HUES6 (cell line): ENCODE measurements at regions not wholly inside any gene's neighbourhood (a gene's known extent, or its start where the extent isn't known, plus 50 kb on each side); places are given as distances from the start of the nearest gene placed in this dataset.

Experiments
- H3K27ac ChIP-seq: 2 replicates; pipeline ENCODE4 v1.7.0; 2013; ENCODE audit warnings: low read depth, mild to moderate bottlenecking, low read length, inconsistent platforms
- H3K27me3 ChIP-seq: 2 replicates; pipeline ENCODE4 v1.6.1; 2013; ENCODE audit warnings: low read length; ENCODE audit not compliant: control insufficient read depth, insufficient read depth
- H3K36me3 ChIP-seq: 2 replicates; pipeline ENCODE4 v1.6.1; 2013; ENCODE audit warnings: low read length; ENCODE audit not compliant: control insufficient read depth, insufficient read depth
- H3K4me1 ChIP-seq: 2 replicates; pipeline ENCODE4 v1.6.1; 2013; ENCODE audit warnings: low read length; ENCODE audit not compliant: control insufficient read depth, insufficient read depth
- H3K4me3 ChIP-seq: 2 replicates; pipeline ENCODE4 v1.5.1; 2013; ENCODE audit warnings: low read depth, low read length
- H3K9ac ChIP-seq: one replicate; pipeline ENCODE4 v1.6.1; 2013; ENCODE audit warnings: mild to moderate bottlenecking, low read length
- H3K9me3 ChIP-seq: 2 replicates; pipeline ENCODE4 v1.6.1; 2013; ENCODE audit warnings: low read depth, low read length; ENCODE audit not compliant: control insufficient read depth, insufficient read depth

- H3K27me3 ChIP-seq: no peaks in the 10 kb centered on the region
- no peak overlapping the region for H3K27ac ChIP-seq
- H3K4me1 ChIP-seq: no peaks in the 10 kb centered on the region
- H3K4me3 ChIP-seq: no peak overlapping the region
- no peaks in the 10 kb centered on the region for H3K36me3 ChIP-seq
- peaks cover 27% of the 10 kb centered on the region for H3K9me3 ChIP-seq
- H3K9ac ChIP-seq: no peak overlapping the region
Observed at GRCh38 chr2:49532702-49533101, 378.4 kb upstream of the FSHR start.

DNA sequence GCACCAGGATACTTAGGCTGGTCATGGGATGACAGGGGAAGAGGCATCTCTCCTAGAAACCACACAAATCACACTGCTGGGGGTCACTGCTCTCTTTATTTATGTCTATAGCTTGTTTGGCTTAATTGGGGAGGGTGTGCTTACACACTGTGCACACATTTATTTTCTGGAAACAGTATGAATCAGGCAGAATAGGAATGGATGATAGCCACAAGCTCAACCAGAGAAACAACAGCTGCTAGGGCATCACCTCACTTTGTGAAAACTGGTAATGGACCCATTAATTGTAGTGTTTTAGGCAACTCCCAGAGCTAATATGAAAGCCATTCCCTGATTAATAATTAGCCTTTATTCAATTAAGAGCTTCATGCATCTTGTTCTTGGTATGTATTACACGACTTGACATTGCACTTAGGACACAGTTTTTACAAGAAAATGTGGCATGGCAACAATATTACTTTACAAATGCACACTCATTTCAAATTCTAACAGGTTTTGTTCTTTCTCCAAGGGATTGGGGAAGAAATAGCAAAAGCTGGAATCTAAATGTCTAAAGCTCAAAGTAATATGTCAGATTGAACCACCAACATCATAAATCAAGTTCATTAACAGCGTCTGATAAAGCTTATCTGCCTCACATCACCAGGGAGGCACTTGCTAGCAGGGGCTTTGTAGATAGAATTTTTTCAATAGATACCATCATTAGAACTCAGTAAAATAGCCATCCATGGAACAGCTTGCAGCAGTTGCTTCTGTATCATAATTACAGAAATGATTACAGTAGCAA is 361.9 kb upstream of the FSHR start:
- no peak overlapping the region for H3K27ac ChIP-seq
- no peaks in the 10 kb centered on the region for H3K9me3 ChIP-seq
- no peaks in the 10 kb centered on the region for H3K4me1 ChIP-seq
- no peaks in the 10 kb centered on the region for H3K36me3 ChIP-seq
- H3K4me3 ChIP-seq: no peak overlapping the region
- no peak overlapping the region for H3K9ac ChIP-seq
- H3K27me3 ChIP-seq: no peaks in the 10 kb centered on the region

DNA sequence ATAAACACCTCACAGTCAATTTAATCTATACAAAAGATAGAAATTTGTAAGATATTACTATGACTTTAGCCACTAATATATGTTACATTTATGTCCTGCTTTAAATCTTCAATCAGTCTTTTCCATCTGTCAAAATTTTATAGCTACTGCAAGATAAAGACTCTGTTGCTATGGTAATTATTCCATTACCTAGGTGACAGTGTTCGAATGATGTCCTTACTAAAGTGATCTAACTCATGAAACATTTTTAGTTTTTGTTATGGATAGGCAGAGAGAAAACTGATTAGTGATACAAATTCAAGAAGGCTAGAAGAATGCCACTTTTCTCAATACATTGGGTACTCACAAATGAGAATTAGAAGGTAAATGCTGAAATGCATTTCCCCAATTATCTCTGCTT is 359.9 kb upstream of the FSHR start:
- Histone ChIP-seq H3K9ac (no peak overlapping the region), H3K27ac (no peak overlapping the region), H3K36me3 (no peaks in the 10 kb centered on the region), H3K4me3 (no peak overlapping the region), H3K9me3 (no peaks in the 10 kb centered on the region), H3K27me3 (no peaks in the 10 kb centered on the region), H3K4me1 (no peaks in the 10 kb centered on the region)

DNA sequence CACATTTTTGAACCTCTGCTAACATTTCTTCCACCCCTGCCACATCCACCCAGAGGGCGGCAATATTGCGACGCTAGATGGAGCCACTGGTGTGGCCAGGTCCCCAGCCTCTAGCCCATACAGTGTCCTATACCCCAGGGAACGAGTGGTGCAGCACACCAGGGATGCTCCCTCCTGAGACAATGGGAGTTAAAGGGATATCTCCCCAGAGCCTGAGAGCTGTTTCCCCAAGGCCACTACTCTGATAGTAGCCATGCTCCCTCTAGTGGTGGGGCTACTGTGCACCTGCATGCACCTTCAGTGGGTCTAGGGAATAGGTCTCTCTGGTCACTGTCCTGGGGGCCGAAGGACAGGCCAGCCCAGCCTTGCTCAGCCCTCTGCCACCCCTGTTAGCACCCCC is 336.4 kb upstream of the FSHR start:
- H3K36me3 ChIP-seq: no peaks in the 10 kb centered on the region
- H3K9ac ChIP-seq: no peak overlapping the region
- no peaks in the 10 kb centered on the region for H3K4me1 ChIP-seq
- H3K4me3 ChIP-seq: no peak overlapping the region
- H3K27me3 ChIP-seq: no peaks in the 10 kb centered on the region
- no peaks in the 10 kb centered on the region for H3K9me3 ChIP-seq
- H3K27ac ChIP-seq: no peak overlapping the region

DNA sequence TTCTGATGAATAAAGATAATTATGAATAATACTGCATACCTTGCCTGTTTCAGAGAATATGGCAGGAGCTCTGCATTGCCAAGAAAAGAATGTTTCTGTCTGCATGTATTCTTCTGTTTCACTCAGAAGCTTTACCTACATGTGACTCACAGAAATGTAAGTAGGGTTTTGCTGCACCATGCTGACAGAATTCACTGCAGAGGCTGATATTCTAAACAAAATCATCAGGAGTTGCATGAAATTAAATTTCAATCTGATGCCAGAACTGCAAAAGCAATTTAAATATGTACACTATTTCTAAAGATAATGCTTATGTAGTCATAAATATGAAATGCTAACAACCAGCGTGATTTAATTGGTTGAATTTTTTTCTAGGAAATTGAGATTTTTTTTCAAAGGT is 332.8 kb upstream of the FSHR start:
- no peak overlapping the region for H3K4me3 ChIP-seq
- H3K27ac ChIP-seq: no peak overlapping the region
- H3K9ac ChIP-seq: no peak overlapping the region
- H3K9me3 ChIP-seq: no peaks in the 10 kb centered on the region
- H3K4me1 ChIP-seq: no peaks in the 10 kb centered on the region
- no peaks in the 10 kb centered on the region for H3K36me3 ChIP-seq
- H3K27me3 ChIP-seq: no peaks in the 10 kb centered on the region

DNA sequence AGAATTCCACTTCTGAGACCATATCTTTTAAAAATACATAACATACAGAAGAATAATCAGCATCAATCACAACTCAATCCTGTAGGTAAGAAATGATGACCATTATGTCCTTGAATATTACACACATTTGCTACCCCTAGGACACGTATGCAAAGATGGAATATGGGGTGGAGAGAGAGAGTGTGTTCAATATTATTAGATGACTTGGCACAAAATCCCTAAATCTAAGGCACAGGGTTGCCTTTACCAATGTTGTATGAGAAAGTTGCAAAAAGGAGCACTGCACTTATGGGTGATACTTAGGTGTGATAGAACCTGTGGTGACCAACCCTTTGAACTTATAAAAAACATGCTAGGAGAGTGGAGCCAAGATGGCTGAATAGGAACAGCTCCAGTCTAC is 326.2 kb upstream of the FSHR start:
- H3K27ac ChIP-seq: no peak overlapping the region
- no peaks in the 10 kb centered on the region for H3K27me3 ChIP-seq
- no peaks in the 10 kb centered on the region for H3K9me3 ChIP-seq
- H3K4me3 ChIP-seq: no peak overlapping the region
- no peaks in the 10 kb centered on the region for H3K36me3 ChIP-seq
- no peak overlapping the region for H3K9ac ChIP-seq
- H3K4me1 ChIP-seq: no peaks in the 10 kb centered on the region

- Histone ChIP-seq H3K9me3 (no peaks in the 10 kb centered on the region), H3K9ac (no peak overlapping the region), H3K4me3 (no peak overlapping the region), H3K27me3 (no peaks in the 10 kb centered on the region), H3K27ac (no peak overlapping the region), H3K4me1 (no peaks in the 10 kb centered on the region), H3K36me3 (no peaks in the 10 kb centered on the region)
Observed at GRCh38 chr2:49465157-49465831, 311.0 kb upstream of the FSHR start.

DNA sequence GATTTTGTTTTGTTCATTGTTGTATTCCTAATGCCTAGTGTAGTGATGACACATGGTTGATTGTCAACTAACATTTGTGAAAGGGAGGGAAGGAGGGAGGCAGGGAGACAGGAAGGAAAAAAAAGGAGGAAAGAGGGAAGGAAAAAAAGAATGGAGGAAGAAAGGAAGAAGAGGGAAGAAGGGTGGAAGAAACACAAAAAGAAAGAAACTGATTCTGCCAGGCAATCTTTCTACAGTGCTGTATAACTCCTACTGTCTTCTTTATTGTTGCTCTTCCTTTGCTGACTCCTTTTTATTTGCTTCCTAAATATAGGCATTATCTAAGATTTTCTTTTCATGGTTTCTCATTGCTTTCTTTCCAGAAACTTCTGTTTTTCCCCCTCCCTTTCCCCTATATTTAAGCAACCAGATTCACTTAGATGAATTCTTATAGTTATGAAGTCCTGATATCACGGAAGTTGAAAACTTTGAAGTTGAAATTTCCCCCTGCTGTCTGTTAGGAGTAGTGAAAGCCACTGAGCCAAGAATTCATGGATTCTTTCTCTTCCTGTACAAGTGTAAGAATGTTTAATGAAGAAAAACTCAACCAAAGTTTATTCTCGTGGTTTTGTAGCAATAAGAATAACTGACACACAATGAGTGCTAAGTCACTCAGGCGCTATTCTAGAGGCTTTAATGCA is 305.1 kb upstream of the FSHR start:
- no peaks in the 10 kb centered on the region for H3K27me3 ChIP-seq
- H3K4me3 ChIP-seq: no peak overlapping the region
- H3K27ac ChIP-seq: no peak overlapping the region
- no peak overlapping the region for H3K9ac ChIP-seq
- no peaks in the 10 kb centered on the region for H3K4me1 ChIP-seq
- no peaks in the 10 kb centered on the region for H3K36me3 ChIP-seq
- no peaks in the 10 kb centered on the region for H3K9me3 ChIP-seq

- Histone ChIP-seq H3K27me3 (no peaks in the 10 kb centered on the region), H3K36me3 (no peaks in the 10 kb centered on the region), H3K9me3 (no peaks in the 10 kb centered on the region), H3K27ac (no peak overlapping the region), H3K4me3 (no peak overlapping the region), H3K9ac (no peak overlapping the region), H3K4me1 (no peaks in the 10 kb centered on the region)
Observed at GRCh38 chr2:49444005-49444404, 289.7 kb upstream of the FSHR start.

DNA sequence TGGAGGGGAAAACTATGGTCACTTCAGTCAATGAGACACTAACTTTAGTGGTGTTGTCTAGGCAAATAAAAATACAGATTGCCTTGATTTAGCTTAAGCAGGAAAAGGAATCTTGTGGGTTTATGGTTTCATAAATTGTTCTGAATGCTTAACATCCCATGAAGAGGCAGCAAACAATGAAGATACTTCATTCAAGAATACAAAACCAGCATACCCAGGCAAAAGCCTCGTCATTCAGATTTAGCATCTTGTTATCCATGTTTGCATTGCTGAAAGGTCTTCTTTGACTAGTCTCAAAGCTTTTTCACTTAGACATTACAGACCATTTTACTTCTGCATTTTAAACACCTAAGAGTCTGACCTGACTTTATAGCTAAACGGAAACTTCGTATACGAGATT is 272.7 kb upstream of the FSHR start:
- Histone ChIP-seq H3K27me3 (no peaks in the 10 kb centered on the region), H3K4me3 (no peak overlapping the region), H3K9me3 (no peaks in the 10 kb centered on the region), H3K27ac (no peak overlapping the region), H3K4me1 (no peaks in the 10 kb centered on the region), H3K9ac (no peak overlapping the region), H3K36me3 (no peaks in the 10 kb centered on the region)

- Histone ChIP-seq H3K36me3 (no peaks in the 10 kb centered on the region), H3K4me3 (no peak overlapping the region), H3K9ac (no peak overlapping the region), H3K27ac (no peak overlapping the region), H3K4me1 (no peaks in the 10 kb centered on the region), H3K9me3 (no peaks in the 10 kb centered on the region), H3K27me3 (no peaks in the 10 kb centered on the region)
Observed at GRCh38 chr2:49416252-49416651, 261.9 kb upstream of the FSHR start.
